ENCODE measurements at regions not wholly inside any gene's neighbourhood (a gene's known extent, or its start where the extent isn't known, plus 50 kb on each side); places are given as distances from the start of the nearest gene placed in this dataset.

DNA sequence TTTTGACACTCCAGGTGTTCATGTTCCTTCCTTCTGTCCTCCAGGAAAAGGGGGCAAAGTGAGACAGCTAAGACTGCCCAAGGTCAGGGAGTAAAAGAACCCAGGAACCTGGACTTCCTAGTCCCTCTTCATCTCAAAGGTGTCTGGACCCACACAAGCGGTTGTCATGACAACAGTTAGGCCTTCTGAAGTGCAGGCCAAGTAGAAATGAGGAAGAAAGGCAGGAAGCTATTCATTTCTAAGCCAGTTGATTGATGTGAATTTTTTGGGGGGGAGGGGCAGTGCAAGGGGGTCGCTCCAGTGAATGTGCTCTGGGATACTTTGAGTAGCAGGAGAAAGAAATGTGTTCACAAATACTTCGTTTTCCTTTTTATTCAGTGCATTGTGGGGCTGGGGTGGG lies 114.3 kb downstream of the NAV1 start:
- TF ChIP-seq, protein P1, sequence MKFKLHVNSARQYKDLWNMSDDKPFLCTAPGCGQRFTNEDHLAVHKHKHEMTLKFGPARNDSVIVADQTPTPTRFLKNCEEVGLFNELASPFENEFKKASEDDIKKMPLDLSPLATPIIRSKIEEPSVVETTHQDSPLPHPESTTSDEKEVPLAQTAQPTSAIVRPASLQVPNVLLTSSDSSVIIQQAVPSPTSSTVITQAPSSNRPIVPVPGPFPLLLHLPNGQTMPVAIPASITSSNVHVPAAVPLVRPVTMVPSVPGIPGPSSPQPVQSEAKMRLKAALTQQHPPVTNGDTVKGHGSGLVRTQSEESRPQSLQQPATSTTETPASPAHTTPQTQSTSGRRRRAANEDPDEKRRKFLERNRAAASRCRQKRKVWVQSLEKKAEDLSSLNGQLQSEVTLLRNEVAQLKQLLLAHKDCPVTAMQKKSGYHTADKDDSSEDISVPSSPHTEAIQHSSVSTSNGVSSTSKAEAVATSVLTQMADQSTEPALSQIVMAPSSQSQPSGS (IDR thresholded peaks at IDR 0.05; ENCODE audit: low read length), result no peak
- no peak for TF ChIP-seq CTBP2 (IDR thresholded peaks at IDR 0.05; ENCODE audit: borderline replicate concordance, insufficient read depth, insufficient read length, low read length)
- no peak for TF ChIP-seq GTF2F1 (IDR thresholded peaks at IDR 0.05; ENCODE audit: borderline replicate concordance, low read depth, low read length)
- no peak for TF ChIP-seq CHD2 (IDR thresholded peaks at IDR 0.05; ENCODE audit: low read length)

Measured in H1 (cell line).